GM21529 (cell line): ENCODE measurements at regions not wholly inside any gene's neighbourhood (a gene's known extent, or its start where the extent isn't known, plus 50 kb on each side); places are given as distances from the start of the nearest gene placed in this dataset.
"Not testable (repeated sequence)": the region's sequence is repeated elsewhere in the genome, so short reads cannot be mapped to it uniquely, and the experiment has no call there.

Experiments
- ATAC-seq: cut with Tn5 transposase; IDR thresholded peaks from one replicate; pipeline ENCODE4 v1.9.1; 2021; ENCODE audit not compliant: unreplicated experiment

GRCh38 chr3:159261333-159261732 lies 459.5 kb downstream of the MFSD1 start:
- not testable (repeated sequence) for ATAC-seq

- ATAC-seq, result no peak
These were observed 462.1 kb downstream of the MFSD1 start for GRCh38 chr3:159263750-159264553.

GRCh38 chr3:159265705-159266104 lies 463.9 kb downstream of the MFSD1 start:
- ATAC-seq, result no peak

GRCh38 chr3:159266779-159267178 lies 464.9 kb downstream of the MFSD1 start:
- peak; percentile 78 for ATAC-seq

- no peak for ATAC-seq
These were observed 470.1 kb downstream of the MFSD1 start for GRCh38 chr3:159271799-159272512.

GRCh38 chr3:159273070-159273469 lies 471.2 kb downstream of the MFSD1 start:
- no peak for ATAC-seq

- no peak for ATAC-seq
These were observed 471.8 kb downstream of the MFSD1 start for GRCh38 chr3:159273608-159274007.

GRCh38 chr3:159275741-159276140 lies 473.9 kb downstream of the MFSD1 start:
- no peak for ATAC-seq

GRCh38 chr3:159277814-159278213 lies 476.0 kb downstream of the MFSD1 start:
- ATAC-seq, result no peak

GRCh38 chr3:159280386-159281191 lies 478.7 kb downstream of the MFSD1 start:
- ATAC-seq, result no peak

GRCh38 chr3:159293493-159293892 lies 491.6 kb downstream of the MFSD1 start:
- ATAC-seq, result no peak

GRCh38 chr3:159301961-159302360 lies 500.1 kb downstream of the MFSD1 start:
- no peak for ATAC-seq

- no peak for ATAC-seq
These were observed 503.2 kb downstream of the MFSD1 start for GRCh38 chr3:159305017-159305416.

GRCh38 chr3:159316706-159317105 lies 514.9 kb downstream of the MFSD1 start:
- not testable (repeated sequence) for ATAC-seq

- no peak for ATAC-seq
These were observed 517.3 kb downstream of the MFSD1 start for GRCh38 chr3:159319156-159319555.

- ATAC-seq, result peak; percentile 87
These were observed 520.6 kb downstream of the MFSD1 start for GRCh38 chr3:159322322-159322939.

- ATAC-seq, result no peak
These were observed 522.0 kb downstream of the MFSD1 start for GRCh38 chr3:159323848-159324247.

GRCh38 chr3:159326998-159327397 lies 525.1 kb downstream of the MFSD1 start:
- ATAC-seq, result no peak

- no peak for ATAC-seq
These were observed 530.8 kb downstream of the MFSD1 start for GRCh38 chr3:159332535-159333099.

GRCh38 chr3:159339131-159339530 lies 537.3 kb downstream of the MFSD1 start:
- no peak for ATAC-seq
